ENCODE measurements at regions not wholly inside any gene's neighbourhood (a gene's known extent, or its start where the extent isn't known, plus 50 kb on each side); places are given as distances from the start of the nearest gene placed in this dataset.

DNA sequence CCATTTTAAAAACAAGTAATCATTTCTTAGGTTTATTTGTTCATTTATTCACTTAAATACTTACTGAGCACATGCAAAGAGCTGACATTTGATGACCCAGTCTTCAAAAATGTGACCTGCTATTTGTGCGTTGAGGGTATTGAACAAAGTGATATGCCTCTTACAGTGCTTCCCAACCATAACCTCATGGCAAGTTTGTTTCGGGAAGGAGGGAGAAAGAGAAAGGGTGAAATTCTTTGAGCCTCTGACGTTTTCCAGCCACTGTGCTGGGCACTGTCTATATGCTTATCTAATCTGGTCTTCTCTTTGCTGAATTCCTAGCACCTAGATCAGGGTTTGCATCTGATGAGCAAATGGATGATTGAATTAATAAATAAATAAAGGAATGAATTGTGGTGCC lies 479.1 kb downstream of the HAPSTR1 start:
- TF ChIP-seq, protein P1, sequence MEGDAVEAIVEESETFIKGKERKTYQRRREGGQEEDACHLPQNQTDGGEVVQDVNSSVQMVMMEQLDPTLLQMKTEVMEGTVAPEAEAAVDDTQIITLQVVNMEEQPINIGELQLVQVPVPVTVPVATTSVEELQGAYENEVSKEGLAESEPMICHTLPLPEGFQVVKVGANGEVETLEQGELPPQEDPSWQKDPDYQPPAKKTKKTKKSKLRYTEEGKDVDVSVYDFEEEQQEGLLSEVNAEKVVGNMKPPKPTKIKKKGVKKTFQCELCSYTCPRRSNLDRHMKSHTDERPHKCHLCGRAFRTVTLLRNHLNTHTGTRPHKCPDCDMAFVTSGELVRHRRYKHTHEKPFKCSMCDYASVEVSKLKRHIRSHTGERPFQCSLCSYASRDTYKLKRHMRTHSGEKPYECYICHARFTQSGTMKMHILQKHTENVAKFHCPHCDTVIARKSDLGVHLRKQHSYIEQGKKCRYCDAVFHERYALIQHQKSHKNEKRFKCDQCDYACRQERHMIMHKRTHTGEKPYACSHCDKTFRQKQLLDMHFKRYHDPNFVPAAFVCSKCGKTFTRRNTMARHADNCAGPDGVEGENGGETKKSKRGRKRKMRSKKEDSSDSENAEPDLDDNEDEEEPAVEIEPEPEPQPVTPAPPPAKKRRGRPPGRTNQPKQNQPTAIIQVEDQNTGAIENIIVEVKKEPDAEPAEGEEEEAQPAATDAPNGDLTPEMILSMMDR (IDR thresholded peaks at IDR 0.05; ENCODE audit: control insufficient read depth, extremely low read depth, insufficient read depth) = no peak
- DNase-seq (ENCODE audit: low read depth) = no peak
- no peak overlapping the region for H3K4me3 ChIP-seq (ENCODE audit: low read depth, low read length)

- TF ChIP-seq, protein P1 (IDR thresholded peaks at IDR 0.05; ENCODE audit: control insufficient read depth, extremely low read depth, insufficient read depth) = no peak
- H3K4me3 ChIP-seq (ENCODE audit: low read depth, low read length) = no peak overlapping the region
- no peak for DNase-seq (ENCODE audit: low read depth)
These were observed 487.0 kb downstream of the HAPSTR1 start for GRCh38 chr16:9578459-9578858.

DNA sequence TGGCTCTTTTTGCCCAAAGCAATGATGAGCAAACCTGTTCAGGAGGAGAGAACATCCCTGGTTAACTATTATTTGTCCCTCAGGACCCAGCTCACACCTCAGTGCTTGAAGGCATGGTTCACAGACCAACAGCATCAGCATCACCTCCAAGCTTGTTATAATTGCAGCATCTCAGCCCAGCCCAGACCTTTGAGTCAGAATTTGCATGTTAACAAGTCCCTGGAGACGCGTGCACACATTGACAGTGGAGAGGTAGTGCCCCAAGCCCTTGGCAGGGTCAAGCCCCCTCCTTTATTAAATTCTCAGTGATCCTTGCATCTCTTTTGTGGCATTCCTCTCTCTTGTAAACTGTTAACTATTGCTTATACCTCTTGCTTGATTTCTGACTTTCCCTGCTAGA lies 488.6 kb downstream of the HAPSTR1 start:
- TF ChIP-seq, protein P1 (IDR thresholded peaks at IDR 0.05; ENCODE audit: control insufficient read depth, extremely low read depth, insufficient read depth) = no peak
- DNase-seq (ENCODE audit: low read depth) = no peak
- H3K4me3 ChIP-seq (ENCODE audit: low read depth, low read length) = no peak overlapping the region

- DNase-seq (ENCODE audit: low read depth) = no peak
These were observed 502.0 kb downstream of the HAPSTR1 start for GRCh38 chr16:9593440-9593839.

GRCh38 chr16:9594047-9594446 lies 502.6 kb downstream of the HAPSTR1 start:
- no peak overlapping the region for H3K4me3 ChIP-seq (ENCODE audit: low read depth, low read length)
- DNase-seq (ENCODE audit: low read depth) = no peak
- TF ChIP-seq, protein P1 (IDR thresholded peaks at IDR 0.05; ENCODE audit: control insufficient read depth, extremely low read depth, insufficient read depth) = no peak

More at GRCh38 chr16:9593440-9593839, 502.0 kb downstream of the HAPSTR1 start:
- no peak overlapping the region for H3K4me3 ChIP-seq (ENCODE audit: low read depth, low read length)
- TF ChIP-seq, protein P1 (IDR thresholded peaks at IDR 0.05; ENCODE audit: control insufficient read depth, extremely low read depth, insufficient read depth) = no peak

DNA sequence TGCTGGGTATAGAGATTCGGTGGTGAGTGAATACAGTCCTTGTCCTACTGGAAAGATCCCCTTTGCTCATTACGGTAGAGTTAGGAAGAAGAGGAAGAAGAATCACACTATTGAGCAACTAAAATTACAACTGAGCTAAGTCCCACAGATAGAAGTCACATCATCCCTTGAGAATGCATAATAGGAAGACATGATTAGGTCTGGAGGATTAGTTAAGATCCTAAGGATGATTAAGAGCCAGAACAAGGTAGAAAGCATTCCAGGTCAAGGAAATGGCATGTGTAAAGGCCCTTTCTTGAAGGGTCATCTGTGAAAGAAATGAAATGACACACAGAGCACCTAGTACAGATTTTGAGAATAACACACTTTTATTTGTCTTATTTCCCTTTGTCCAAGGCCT lies 503.5 kb downstream of the HAPSTR1 start:
- no peak overlapping the region for H3K4me3 ChIP-seq (ENCODE audit: low read depth, low read length)
- DNase-seq (ENCODE audit: low read depth) = no peak
- TF ChIP-seq, protein P1 (IDR thresholded peaks at IDR 0.05; ENCODE audit: control insufficient read depth, extremely low read depth, insufficient read depth) = no peak

GRCh38 chr16:9595393-9595792 lies 503.9 kb downstream of the HAPSTR1 start:
- no peak for DNase-seq (ENCODE audit: low read depth)
- H3K4me3 ChIP-seq (ENCODE audit: low read depth, low read length) = no peak overlapping the region
- TF ChIP-seq, protein P1 (IDR thresholded peaks at IDR 0.05; ENCODE audit: control insufficient read depth, extremely low read depth, insufficient read depth) = no peak

All from LNCaP clone FGC (cell line).